Peyer's patch (tissue), 4 donors: ENCODE measurements at regions not wholly inside any gene's neighbourhood (a gene's known extent, or its start where the extent isn't known, plus 50 kb on each side); places are given as distances from the start of the nearest gene placed in this dataset.

Experiments
- CTCF ChIP-seq, 6 experiments: fragments of 450-650 bp in 4 of 6; fragments of 200-600 bp in 2 of 6; sonication (generic) in 1 of 6; IDR thresholded peaks; one replicate each; pipeline ENCODE4 v1.5.1; 2017 to 2019; ENCODE audit warnings: antibody characterized with exemption in 6 of 6, mild to moderate bottlenecking in 3 of 6, moderate library complexity in 1 of 6
- POLR2A ChIP-seq, 2 donors: fragments of 450-650 bp; IDR thresholded peaks; one replicate each; pipeline ENCODE4 v1.5.1; 2017; ENCODE audit warnings: antibody characterized with exemption in 2 of 2, mild to moderate bottlenecking in 2 of 2, moderate library complexity in 2 of 2

- TF ChIP-seq CTCF (IDR thresholded peaks at IDR 0.05) (no peak), POLR2A (IDR thresholded peaks at IDR 0.05) (no peak)
These were observed 97.1 kb downstream of the JCAD start for GRCh38 chr10:29962166-29962850.
